GM12892 (cell line): ENCODE measurements at regions not wholly inside any gene's neighbourhood (a gene's known extent, or its start where the extent isn't known, plus 50 kb on each side); places are given as distances from the start of the nearest gene placed in this dataset.

Experiments
- POLR2A ChIP-seq: IDR thresholded peaks from 2 replicates; pipeline ENCODE4 v1.6.1; 2011; ENCODE audit warnings: low read depth, low read length, control low read depth
- TAF1 ChIP-seq: IDR thresholded peaks from 2 replicates; pipeline ENCODE4 v1.6.1; 2011; ENCODE audit warnings: low read depth, mild to moderate bottlenecking, control low read depth, low read length, borderline replicate concordance

DNA sequence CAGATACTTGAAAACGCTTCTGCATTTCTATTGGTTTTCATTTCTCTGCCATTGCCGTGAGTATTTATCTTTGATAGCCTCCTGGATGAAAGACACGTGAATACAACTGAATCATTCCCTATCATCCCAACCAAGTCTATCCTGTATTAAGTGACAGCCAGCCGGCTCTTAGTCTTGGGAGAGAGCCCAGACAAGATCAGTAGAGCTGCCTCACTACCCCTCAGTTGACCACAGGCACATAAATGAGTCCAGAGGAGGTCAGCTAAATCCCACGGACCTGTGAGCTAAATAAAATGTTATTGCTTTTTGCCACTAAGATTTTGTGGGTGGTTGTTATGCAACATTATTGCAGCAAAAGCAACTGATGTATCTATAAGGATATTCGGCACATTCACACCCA is 639.0 kb upstream of the ACO1 start:
- TF ChIP-seq POLR2A = no peak
- no peak for TF ChIP-seq TAF1
